MM.1S (cell line): ENCODE measurements at regions not wholly inside any gene's neighbourhood (a gene's known extent, or its start where the extent isn't known, plus 50 kb on each side); places are given as distances from the start of the nearest gene placed in this dataset.

ENCODE experiments used
- EZH2 ChIP-seq: fragments of 300-600 bp; sonication (generic); optimal IDR thresholded peaks from 2 replicates; pipeline ENCODE3; 2017; ENCODE audit warnings: low read depth, mild to moderate bottlenecking, antibody characterized with exemption, low read length, mixed read lengths
- EZH2phosphoT487 ChIP-seq: fragments of 300-600 bp; sonication (generic); IDR thresholded peaks from 2 replicates; pipeline ENCODE4 v1.6.1; 2018; ENCODE audit warnings: antibody characterized with exemption, low read length
- TF ChIP-seq, protein P1 (sequence below): fragments of 300-600 bp; sonication (generic); IDR thresholded peaks from 2 replicates; pipeline ENCODE4 v1.5.1; 2016; ENCODE audit warnings: antibody characterized with exemption, low read length, mixed read lengths

DNA sequence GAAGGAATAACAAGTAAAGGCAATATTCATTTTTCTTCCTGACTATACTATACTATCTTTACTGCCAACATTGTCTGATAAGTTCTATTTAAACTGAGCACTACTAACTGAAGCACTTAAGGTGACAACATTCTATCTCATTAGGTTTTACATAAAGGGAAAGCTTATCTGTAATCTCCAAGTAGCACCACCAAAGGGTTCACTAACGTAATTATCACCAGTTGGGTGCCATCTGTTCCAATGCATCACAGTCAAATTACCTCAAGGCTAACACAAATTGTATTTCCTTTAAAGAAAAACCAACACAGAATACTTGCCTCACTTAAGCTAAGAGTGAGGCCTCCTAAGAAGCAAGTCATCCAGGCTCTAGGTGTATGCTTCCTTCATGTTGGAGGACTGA, 453.8 kb downstream of the RAP2B start:
- TF ChIP-seq, protein P1, sequence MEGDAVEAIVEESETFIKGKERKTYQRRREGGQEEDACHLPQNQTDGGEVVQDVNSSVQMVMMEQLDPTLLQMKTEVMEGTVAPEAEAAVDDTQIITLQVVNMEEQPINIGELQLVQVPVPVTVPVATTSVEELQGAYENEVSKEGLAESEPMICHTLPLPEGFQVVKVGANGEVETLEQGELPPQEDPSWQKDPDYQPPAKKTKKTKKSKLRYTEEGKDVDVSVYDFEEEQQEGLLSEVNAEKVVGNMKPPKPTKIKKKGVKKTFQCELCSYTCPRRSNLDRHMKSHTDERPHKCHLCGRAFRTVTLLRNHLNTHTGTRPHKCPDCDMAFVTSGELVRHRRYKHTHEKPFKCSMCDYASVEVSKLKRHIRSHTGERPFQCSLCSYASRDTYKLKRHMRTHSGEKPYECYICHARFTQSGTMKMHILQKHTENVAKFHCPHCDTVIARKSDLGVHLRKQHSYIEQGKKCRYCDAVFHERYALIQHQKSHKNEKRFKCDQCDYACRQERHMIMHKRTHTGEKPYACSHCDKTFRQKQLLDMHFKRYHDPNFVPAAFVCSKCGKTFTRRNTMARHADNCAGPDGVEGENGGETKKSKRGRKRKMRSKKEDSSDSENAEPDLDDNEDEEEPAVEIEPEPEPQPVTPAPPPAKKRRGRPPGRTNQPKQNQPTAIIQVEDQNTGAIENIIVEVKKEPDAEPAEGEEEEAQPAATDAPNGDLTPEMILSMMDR: no peak
- TF ChIP-seq EZH2 (no peak), EZH2phosphoT487 (no peak)
